ENCODE measurements at regions not wholly inside any gene's neighbourhood (a gene's known extent, or its start where the extent isn't known, plus 50 kb on each side); places are given as distances from the start of the nearest gene placed in this dataset.

DNA sequence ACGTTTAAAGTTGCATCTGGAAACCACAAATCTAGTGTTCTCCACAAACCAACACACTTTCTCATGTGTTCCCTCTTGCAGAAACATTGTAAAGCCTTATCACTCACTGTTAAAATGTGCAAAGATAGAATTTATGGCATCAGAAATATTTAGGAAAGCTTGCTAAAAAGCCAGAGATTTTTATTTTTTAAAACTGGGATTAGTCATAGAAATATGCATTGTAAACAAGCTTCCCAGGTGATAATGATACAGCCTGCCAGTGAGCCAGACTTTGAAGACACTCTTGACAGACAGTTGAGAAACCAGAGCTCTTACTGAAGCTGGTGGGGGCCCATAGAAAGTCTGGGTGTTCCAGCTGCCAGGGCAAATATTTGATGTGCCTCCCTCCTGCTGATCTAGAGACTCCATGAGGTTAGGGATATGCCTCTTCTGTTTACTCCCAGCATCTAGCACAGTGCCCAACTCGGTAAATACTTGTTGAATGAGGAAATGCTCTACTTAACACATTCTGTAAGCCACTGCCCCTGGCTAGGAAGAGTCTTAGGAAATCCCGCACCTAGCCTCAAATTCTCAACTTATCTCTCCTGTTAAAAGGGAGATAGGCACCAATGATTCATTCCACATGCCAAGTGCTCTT is 179.0 kb upstream of the RASGEF1B start:
- no peak for DNase-seq

DNA sequence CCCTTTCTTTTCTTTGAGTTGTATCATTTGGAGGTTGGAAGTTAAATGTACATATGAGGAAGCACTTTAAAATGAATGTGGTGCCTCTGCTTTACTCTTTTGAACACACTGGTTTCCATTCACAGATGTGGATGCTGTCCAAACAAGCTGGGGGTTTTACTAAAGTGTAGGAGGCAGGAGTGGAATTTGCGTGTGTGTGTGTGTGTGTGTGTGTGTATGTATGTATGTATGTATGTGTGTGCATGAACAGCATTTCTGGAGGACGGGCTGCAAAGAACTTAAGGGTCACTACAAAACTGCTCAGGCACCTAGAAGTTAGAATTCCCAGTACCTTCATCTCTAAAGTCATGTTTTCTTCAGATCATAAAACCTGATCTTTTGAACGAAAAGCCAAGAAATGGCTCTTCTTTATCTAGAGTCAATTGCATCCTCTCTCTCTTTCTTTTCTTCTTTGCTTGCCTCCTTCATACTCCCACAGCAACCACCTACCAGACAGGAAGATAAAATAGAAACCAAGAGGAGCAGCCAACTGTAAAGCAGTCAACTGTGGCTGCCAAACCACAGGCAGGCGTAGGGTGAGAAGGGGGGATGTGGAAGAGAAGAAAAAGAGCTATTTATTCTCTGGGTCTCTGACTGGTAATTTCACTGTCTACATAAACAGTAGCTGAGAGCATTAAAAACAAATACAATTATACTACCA is 177.0 kb upstream of the RASGEF1B start:
- no peak for DNase-seq

DNA sequence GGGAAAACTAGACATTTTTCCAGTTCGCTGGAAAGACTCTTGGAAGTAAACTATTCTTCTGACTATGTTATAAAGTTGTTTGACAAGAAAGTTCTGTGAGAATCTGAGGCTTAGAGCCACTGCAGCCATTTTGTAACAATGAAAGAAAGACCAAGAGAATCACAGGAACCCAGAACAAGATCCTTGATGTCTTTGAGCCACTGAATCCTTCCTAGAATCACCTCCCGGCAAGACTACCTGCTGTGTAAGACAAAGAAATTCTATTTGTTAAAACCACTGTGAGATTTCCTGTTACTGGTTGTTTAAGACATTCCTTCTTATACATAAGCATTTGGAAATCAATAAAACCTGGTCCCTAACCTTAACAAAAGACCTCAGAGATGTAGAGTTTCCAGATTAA is 175.7 kb upstream of the RASGEF1B start:
- DNase-seq, result no peak

DNA sequence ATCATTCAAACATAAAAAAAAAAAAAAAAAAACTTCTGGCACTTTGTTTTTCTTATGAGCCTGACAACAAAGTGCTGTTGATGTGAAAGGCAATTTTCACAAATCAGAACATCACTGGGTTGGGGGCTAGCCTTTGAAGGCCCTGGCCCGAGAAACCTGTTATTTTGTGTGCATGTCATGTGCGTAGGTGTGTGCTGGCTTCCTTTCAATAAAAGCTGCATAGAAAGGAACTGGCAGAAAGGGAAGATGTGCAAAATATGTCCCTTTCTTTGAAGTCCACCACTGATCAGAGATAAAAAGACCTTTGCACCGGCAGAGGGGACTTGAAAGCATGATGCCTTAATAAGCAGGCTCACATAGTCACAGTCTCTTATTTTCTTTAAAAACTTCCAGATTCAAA is 170.8 kb upstream of the RASGEF1B start:
- DNase-seq, result no peak

DNA sequence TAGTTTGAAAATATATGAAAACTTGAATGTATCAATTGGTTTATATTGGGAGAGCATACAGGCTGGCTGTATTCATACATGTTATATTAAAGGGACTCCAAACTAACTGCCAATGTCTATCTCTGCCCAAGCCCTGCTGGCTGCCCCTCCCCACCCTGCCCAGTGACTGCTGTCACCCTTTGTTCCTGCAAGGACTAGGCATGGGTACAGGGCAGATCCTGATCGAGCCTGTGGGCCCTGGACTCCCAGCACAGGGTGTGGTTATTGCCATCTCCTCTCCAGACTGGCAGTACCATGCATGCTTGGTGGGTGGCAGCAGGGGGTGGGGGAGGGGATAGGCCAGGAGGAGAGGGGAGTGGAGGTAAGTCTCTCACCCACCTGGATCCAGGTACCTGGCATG is 167.5 kb upstream of the RASGEF1B start:
- DNase-seq, result no peak

DNA sequence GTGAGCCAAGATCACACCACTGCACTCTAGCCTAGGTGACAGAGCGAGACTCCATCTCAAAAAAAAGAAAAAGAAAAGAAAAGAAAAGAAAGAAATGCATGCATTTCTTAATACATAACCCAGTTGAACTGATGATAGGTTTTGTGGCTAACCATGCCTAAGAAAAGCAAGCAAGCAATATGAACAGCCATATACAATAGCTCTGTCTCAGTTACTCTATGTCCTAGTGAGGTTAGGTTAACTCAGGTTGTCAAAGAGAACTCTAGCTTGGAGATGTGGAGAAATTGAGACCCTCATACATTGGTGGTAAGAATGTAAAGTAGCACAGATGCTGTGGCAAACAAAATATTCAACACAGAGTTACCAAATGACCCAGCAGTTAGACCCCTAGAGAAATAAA is 167.0 kb upstream of the RASGEF1B start:
- DNase-seq, result no peak

DNA sequence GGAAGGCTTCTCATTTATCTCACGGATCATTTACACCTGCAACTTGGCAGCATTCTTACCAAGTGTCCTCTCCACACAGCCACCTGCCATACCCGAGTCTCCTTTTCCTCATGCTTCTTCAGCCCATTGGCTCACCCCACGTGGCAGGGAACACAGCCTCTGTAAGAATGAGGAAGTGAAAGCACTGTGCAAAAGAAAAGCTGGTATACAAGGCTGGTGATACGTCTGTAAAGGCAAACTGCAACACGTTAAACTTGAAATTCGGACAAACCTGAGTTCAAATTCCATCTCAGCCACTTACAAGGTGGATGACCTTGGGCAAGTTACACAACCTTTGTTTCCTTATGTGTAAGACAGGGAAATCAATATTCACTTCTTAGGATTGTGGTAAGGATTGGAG is 164.0 kb upstream of the RASGEF1B start:
- DNase-seq, result peak; percentile 3

DNA sequence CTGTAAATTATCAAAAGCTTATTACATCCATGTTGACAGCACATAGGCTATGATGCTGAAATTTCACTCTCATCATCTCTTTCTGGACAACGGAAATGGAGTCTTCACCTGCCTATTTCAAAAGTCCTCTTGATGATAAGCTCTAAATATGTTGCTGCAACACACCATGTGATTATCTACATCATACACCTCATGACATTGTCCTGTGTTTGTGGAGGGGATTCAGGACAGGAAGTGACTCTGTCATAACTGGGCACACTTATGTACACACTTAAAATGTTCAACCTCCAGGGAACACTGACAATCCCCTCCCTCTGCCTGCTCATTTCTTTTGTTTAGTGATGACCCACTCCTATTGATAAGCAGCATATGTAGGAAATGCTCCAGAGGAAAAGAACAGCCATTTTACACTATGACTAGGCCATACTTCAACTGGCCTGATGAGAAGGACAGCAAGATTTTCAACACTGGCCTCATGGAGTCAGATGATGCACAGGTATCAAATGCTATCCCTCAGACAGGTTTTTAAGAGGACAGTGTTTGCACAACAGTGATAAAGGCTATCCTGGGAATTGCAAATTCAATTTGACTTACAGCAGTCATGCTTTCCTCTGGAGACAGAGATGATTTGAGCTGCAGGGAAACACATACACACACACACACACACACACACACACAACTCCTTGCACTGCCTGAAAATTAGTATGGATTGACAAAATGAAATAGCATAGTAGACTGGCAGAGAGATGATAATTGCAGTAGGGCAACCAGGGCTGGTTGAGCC is 163.3 kb upstream of the RASGEF1B start:
- DNase-seq, result no peak

DNA sequence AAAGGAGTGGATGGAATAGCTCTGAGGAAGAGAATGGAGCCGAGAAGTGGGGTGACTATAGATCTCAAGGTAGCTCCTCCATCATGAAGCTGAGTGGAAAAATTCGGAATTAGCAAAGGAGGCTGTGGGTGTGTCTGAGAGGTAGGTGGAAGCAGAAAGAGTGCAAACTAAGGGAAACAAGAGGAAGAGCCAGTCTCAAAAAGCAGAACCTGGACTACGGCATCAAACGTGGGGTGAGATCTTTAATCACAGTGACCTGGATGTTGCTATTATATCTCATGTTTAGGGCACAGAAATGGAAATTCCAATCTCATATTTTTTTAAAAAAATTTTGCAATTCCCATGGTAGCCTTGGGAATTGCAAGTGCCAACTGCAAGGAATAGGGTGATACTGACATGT is 162.5 kb upstream of the RASGEF1B start:
- no peak for DNase-seq

DNA sequence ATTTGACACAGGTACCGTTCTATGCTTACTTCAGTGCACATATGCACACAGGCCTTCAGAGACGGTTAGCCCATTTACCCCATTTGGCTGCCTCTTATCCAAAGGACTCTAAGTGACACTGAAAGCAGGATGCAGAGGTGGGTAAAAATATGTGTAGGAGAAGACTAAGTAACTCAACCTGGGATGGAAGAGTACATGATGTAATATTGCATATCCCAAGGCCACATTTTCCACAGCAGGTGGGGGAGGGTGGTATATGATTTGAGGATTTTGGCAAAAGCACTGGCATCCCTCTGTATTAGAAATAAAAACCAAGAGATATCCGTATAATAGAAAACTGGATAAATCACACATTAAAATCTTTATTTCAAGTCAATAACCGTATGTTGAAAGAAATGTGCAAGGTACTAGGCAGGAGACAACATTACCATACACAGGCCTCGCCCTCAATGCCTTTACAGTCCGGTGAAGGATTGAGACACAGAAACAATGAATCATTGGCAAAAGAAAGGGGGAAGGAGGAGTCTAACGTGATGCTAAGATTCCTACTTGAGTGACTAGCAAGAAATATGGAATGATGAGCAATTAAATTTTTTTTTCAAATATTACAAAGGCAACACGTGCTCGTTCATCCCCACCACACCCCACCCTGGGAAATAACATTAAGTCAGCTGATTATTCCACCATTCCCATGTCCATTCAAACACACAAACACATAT is 161.0 kb upstream of the RASGEF1B start:
- DNase-seq, result no peak

DNA sequence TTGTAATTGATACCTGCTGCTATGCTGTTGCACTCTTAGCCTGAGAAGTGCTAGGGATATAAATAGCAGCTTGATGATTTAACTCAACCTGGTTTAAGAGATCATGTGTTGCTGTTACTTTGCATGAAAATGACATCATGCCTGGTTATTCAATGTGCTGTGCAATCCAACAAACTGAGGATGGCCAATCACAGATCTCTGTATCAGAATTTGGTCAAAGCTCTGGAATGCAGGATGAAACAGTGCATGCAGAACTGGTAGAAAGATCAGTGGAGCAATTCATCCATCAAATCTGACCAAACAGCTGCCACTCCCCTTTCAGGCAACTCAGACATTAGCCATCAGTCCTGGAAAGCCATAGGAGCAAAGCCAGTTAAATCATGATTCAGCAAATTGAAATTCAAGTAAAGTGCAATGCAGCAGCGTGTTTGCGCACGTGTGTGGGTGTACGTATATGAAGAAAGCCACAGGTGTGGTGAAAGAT is 160.3 kb upstream of the RASGEF1B start:
- no peak for DNase-seq

DNA sequence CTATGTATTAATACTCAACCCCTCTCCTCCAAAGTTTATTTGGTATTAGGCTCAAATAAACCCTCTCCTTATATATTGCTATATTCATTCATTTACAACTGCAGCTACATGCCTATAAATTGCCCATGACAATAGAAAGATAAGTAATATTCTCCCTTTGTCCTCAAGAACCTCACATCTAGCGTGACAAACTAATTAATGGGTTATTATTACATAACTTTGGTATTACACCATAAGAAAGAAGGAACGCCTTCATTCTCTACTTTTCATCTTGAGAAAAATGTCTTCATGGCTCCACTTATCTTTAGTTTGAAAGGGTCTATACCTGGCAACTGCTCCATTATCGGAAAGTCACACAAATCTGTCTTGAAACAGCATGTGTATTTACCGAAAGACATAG is 157.7 kb upstream of the RASGEF1B start:
- DNase-seq, result no peak

DNA sequence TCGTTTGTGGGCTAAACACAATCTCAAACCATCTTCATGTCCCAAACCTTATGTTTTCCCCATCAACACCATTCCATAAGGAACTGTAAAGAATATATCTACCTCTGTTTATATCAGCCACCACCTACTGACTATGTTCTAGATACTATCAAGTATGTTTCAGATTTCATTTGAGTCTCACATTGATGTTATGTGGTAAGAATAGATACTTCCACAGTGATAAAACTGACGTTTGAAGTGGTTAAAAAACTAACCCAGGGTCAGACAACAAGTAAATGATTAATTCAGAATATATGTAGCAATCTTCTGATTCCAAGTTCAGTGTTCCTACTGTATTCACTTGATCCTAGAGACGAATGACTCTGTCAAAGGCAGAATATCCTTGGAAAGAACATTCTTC is 156.8 kb upstream of the RASGEF1B start:
- DNase-seq, result no peak

DNA sequence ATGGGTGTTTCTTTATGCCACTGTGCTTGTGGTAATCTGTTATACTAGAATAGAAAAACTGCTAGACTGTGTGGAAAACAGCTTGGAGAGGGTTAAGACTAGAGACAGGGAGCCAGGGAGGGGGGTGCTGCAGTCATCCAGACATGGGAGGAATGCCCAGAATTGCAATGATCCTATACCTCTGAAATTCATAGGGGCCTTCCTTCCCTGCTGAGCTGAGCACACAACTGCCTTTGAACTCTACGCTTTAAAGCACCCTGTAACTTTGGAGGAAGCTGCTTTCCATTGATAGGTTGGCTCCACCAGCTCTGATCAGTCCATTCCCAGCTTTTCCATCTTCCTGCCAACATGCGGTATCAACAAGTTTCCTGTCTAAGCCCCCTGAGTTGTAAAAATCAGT is 155.9 kb upstream of the RASGEF1B start:
- no peak for DNase-seq

DNA sequence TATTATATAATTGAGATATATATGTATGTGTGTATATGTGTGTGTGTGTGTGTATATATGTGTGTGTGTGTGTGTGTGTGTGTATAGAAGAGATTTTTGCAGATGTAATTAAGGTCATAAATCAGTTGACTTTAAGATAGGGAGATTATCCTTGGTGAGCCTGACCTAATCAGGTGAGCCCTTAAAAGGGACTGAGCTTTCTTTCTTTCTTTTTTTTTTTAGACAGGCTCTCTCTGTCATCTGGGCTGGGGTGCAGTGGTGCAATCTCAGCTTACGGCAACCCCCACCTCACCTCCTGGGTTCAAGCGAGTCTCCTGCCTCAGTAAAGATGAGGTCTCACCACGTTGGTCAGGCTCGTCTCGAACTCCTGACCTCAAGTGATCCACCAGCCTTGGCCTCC is 155.1 kb upstream of the RASGEF1B start:
- no peak for DNase-seq

DNA sequence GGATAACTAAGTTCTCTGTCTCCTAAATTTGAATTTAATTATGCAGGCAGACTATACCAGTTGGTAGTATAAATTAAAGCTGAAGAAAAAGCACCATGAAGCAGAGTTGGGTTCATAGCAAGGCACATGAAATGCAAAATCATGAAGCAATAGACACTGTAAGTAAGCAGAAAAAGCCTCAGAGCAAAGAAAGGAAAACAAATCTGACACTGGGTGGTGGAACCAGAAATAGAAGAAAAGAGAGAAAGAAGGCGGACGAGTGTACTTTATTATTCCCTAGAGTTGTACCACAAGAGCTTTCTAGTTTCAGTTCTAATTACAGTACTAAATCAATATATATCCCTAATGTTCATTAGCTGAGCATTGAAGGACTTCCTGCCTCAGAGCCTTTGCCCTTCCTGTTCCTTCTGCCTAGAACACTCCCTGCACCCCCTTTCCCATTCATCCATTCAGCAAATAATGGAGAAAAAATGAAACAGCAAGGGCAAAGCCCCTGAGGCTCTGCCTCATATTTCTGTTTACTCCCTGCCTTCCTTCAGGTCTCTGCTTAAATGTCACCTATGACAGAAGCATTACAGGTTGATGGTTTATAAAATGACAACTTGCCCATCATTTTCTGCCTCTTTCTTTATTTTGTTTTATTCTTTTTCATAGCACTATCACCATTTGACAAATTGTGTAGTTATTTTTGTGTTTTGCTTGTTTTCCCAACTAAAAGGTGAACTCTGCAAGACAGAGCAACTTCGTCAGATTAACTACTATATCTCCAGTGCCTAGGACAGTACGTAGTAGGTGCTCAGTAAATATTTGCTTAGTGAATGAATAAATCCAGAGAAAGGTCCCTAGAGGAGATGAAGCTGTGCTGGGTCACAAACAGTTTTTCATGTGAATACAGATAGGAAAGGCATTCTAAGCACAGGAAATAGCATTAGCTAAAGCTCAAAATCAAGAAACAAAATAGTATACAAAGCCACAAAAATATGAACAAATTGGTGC is 154.0 kb upstream of the RASGEF1B start:
- DNase-seq, result no peak

DNA sequence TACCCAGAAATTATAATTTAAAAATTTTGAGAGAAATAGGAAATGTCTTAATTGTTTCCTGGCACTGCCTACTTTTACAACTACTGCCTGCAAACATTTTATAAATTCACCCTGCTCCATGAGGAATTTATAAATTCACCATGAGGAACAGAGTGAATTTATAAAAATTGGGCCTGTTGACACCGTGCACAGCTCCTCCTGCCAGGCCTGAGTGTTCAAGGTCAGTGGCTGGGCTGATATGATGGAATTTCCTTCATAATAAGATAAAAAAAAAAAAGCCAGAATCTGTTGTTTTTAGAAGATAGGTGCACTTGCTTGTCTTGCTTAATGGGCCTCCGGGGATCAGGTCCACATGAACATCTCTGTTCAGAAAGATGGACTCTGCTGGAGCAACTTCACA is 151.7 kb upstream of the RASGEF1B start:
- no peak for DNase-seq

DNA sequence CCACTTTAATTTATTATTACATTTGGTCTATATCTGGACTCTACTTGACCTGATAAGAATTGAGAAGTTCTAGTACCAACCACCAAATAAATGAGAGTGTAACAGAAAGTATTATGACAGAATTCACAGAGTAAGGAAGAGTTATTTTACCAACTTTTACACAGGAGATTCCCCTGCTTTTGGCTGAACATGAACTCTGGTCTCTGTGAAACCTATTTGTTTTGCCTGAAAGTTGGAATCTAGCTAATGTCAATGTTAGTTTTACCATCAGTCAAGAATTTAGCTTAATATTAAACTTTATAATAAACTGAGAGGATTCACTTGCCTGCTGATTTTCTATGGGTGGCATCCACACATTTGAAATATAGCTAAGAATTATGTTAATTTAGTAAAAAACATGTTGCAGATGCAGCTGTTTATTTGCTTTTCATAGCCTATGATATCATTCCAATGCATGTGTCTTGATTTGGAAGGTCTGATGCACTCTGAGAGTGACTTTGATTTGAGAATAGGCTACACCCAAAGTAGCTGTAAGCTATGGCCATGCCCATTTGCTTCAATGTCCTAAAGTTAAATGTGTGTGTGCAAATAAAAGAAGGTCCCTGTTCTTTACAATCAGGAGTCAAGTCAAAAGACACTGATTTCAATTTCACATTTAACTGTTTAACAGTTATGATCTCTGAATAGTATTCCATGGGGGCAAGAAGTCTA is 150.9 kb upstream of the RASGEF1B start:
- no peak for DNase-seq

DNA sequence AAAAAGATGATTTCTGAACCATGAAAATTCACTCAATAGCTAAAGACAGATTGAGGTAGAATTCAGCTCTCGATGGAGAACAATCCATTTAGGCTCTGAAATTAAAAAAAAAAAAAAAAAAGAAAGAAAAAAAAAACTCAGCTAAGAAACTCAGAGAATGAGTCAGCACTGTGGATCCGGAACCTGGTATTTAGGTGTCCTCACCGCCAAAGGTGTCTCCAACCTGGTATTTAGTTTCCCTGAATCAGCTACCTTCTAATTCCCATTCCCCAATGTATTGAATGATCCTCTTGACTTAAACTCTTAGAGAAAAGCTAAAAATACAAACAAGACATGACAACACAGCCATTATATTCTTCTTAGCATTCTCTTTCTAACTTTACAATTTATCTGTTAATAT is 150.3 kb upstream of the RASGEF1B start:
- no peak for DNase-seq

DNA sequence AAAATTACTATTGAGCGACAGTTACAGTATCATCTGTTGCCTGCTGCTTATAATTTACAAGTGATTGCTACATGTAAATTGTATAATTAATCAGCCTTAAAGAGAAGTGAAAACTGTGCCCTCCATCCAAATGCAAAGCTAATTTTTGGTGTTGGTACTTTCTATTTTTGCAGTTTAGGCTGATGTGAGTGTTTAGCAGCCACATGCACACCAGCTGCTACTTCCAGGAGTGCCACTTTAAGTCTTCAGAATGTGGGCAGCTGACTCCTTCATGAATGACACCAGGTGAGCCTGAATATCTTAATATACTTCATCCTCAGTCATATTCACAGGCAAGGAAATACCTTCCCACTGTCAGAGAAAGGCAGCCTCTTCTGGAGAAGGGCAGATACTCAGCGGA is 149.8 kb upstream of the RASGEF1B start:
- DNase-seq, result no peak

DNA sequence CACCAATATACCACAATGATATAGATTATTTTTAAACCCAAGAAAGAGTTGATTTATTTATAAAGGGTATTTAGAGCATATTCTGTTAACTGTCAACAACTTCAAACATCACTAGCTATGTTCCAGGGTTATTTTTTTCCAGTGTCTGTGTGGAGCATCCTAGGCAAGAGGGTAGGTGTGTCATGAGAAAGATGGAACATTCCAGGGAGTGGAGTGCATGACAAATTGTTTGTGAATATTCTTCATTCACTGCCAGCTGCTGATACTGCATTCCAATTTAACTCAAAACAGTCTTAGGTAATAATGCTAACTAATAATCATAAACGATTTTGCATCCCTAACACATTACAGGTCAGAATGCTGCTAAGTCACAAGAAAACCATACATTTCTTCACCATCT is 148.7 kb upstream of the RASGEF1B start:
- DNase-seq, result no peak

DNA sequence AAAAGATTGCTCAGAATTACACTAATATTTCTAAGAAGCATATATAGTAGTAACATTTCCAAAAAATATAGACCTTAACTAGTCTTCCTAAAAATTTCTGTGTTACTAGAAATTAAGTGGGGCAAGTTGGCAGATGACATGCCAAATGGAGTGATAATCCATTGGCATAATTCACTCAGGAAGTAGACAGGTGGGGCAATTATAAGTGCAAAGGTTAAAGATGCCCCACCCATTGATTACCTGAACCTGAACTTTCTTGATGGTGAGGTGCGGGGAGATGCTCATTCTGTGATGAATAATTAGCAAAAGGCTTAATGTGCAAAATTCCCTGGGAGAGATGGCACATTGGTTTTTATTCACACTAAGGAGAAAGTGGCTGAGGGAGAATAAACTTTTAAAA is 145.8 kb upstream of the RASGEF1B start:
- no peak for DNase-seq

All from SIG-M5 (cell line).